GM23338 (cell line): ENCODE measurements at regions not wholly inside any gene's neighbourhood (a gene's known extent, or its start where the extent isn't known, plus 50 kb on each side); places are given as distances from the start of the nearest gene placed in this dataset.

Experiments
- CTCF ChIP-seq, 2 experiments: fragments of 200-600 bp in 1 of 2; sonication (generic) in 1 of 2; conservative IDR thresholded peaks; 2 replicates each; pipeline versions ENCODE4 v1.5.1 to v1.6.1; 2016 to 2017; ENCODE audit warnings: antibody characterized with exemption in 2 of 2, low read depth in 2 of 2, mild to moderate bottlenecking in 2 of 2, moderate library complexity in 1 of 2
- ETS1 ChIP-seq: IDR thresholded peaks from 2 replicates; pipeline ENCODE4 v1.6.1; 2016; ENCODE audit warnings: antibody characterized with exemption
- EZH2 ChIP-seq: fragments of 200-600 bp; sonication (generic); IDR thresholded peaks from one replicate; pipeline ENCODE4 v1.8.0; 2017; ENCODE audit warnings: antibody characterized with exemption, mild to moderate bottlenecking, low read depth; ENCODE audit not compliant: unreplicated experiment
- POLR2AphosphoS5 ChIP-seq: IDR thresholded peaks from 2 replicates; pipeline ENCODE4 v1.6.1; 2016; ENCODE audit warnings: antibody characterized with exemption, low read depth

- TF ChIP-seq EZH2 (no peak), CTCF (conservative IDR thresholded peaks at IDR 0.05; ENCODE audit: low read depth in 2 of 2) (no peak), ETS1 (no peak), POLR2AphosphoS5 (no peak)
These were observed 363.8 kb upstream of the PKN2 start for GRCh38 chr1:88320291-88320690.
